AG09319 (cell line): ENCODE measurements at regions not wholly inside any gene's neighbourhood (a gene's known extent, or its start where the extent isn't known, plus 50 kb on each side); places are given as distances from the start of the nearest gene placed in this dataset.

Source experiments
- DNase-seq: peaks from one replicate; pipeline ENCODE4 v3.0.0-alpha.2; 2010; ENCODE audit warnings: low read depth; ENCODE audit errors: extremely low read depth
- TF ChIP-seq, protein P1 (sequence below): IDR thresholded peaks from 2 replicates; pipeline ENCODE4 v1.5.1; 2011; ENCODE audit warnings: low read depth, mild to moderate bottlenecking, inconsistent platforms, low read length, moderate library complexity

DNA sequence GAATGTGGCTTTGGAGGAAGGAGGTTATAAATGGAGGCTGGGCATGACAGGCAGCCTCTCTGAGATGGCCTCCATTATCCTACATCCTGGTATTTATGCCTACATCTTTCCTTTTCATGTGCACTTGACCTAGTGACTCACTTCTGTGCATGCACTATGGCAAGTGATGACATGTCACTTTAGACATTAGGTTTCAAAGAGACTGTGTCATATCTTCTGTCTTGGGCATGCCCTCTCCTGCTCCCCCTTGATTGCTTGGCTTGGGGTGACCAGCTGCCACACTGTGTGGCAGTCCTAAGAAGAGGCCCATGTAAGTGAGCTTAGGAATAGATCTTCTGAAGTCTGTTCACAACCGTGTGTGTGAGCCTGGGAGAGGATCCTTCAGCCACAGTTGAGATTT is 472.8 kb downstream of the FGF9 start:
- DNase-seq = no peak

DNA sequence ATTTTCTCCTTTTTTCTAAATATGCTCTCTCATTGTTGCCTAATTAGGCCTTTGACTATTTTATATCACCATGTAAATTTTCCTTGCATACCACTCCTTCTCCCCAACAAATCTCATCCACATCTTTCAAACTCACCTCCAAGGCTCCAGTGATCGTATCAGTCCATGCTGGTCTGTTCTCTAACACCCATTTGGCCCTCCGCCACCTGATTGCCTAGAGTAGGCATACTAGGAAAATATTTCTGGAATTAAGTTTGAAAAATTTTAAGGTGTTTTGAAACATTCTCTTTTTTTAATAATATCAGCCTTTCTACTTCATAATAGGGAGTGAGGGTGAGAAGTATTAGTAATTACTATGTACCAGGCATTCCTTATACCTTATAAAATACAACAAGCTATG is 473.9 kb downstream of the FGF9 start:
- DNase-seq = no peak
- TF ChIP-seq, protein P1, sequence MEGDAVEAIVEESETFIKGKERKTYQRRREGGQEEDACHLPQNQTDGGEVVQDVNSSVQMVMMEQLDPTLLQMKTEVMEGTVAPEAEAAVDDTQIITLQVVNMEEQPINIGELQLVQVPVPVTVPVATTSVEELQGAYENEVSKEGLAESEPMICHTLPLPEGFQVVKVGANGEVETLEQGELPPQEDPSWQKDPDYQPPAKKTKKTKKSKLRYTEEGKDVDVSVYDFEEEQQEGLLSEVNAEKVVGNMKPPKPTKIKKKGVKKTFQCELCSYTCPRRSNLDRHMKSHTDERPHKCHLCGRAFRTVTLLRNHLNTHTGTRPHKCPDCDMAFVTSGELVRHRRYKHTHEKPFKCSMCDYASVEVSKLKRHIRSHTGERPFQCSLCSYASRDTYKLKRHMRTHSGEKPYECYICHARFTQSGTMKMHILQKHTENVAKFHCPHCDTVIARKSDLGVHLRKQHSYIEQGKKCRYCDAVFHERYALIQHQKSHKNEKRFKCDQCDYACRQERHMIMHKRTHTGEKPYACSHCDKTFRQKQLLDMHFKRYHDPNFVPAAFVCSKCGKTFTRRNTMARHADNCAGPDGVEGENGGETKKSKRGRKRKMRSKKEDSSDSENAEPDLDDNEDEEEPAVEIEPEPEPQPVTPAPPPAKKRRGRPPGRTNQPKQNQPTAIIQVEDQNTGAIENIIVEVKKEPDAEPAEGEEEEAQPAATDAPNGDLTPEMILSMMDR = no peak

More for the DNA sequence above, 472.8 kb downstream of the FGF9 start:
- TF ChIP-seq, protein P1 = no peak

- TF ChIP-seq, protein P1 = no peak
- no peak for DNase-seq
Measured at GRCh38 chr13:22148187-22148586, 477.3 kb downstream of the FGF9 start.

DNA sequence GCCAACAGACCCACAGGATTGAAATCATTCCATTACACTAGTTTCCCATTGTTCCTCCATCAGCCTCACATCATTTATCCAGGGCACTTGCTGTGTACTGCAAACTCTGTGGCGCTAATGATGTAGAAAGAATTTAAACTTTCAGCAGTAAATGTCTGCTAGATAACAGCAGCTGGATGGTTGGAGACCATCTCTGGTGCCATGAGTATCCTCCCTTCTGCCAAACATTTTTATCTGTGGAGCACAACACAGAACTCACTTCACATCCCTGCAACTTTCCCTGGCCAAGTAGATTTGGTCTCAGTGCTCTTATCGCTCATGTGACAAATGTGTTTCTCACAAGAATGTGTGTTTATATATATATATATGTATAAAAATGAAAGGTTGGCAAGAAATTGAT is 481.9 kb downstream of the FGF9 start:
- TF ChIP-seq, protein P1 = no peak
- DNase-seq = no peak

DNA sequence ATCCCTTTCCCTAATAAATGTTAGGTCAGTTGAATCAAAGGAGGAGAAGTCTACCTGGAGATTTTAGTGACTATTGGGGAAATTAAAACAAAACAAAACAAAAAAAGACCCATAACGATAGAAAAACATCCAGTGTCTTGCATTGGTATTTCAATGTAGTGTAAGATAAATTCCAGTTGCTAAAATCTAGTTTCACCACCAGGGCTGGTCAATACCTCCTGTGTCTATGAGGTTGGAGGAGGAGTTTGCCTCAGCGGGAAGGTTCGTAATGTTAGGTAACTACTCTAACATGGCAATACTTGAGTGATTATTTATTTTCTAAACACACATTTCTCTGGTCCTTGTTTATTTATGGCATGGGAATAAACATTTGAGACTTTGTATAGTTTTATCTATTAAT is 483.2 kb downstream of the FGF9 start:
- no peak for DNase-seq
- TF ChIP-seq, protein P1 = no peak

- DNase-seq = no peak
- TF ChIP-seq, protein P1 = no peak
Measured at GRCh38 chr13:22161871-22162270, 491.0 kb downstream of the FGF9 start.

DNA sequence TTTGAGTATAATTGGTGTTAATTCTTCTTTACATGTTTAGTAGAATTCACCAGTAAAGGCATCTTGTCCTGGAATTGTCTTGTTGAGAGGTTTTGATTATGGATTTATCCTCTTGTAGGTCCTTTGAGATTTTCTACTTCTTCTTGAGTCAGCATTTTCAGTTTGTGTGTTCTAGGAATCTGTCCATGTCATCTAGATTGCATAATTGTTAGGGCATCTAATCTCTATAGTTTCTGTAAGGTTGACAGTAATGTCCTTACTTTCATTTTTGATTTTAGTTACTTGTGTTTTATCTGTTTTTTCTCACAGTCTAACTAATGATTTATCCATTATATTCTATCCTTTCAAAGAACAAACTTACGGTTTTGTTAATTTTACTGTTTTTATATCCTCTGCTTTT is 492.0 kb downstream of the FGF9 start:
- no peak for DNase-seq
- TF ChIP-seq, protein P1 = no peak
